CD4-positive, alpha-beta T cell treated with Interleukin-1 beta for 1 hour (primary cell): ENCODE measurements at regions not wholly inside any gene's neighbourhood (a gene's known extent, or its start where the extent isn't known, plus 50 kb on each side); places are given as distances from the start of the nearest gene placed in this dataset.
A peak's percentile ranks its signal among the peaks of the same experiment; 100 is the strongest.

Source experiments
- DNase-seq, 2 donors: peaks; one replicate each; pipeline ENCODE4 v3.0.0-alpha.2; 2020 to 2022

GRCh38 chr15:37720267-37720666 is 214.2 kb upstream of the TMCO5A start:
- DNase-seq = no peak

- DNase-seq = no peak
Measured at GRCh38 chr15:37731146-37731746, 203.2 kb upstream of the TMCO5A start.

- DNase-seq = no peak
Measured at GRCh38 chr15:37733628-37734027, 200.8 kb upstream of the TMCO5A start.

GRCh38 chr15:37740623-37741141 is 193.8 kb upstream of the TMCO5A start:
- DNase-seq = no peak

- no peak for DNase-seq
Measured at GRCh38 chr15:37743826-37744225, 190.6 kb upstream of the TMCO5A start.

- no peak for DNase-seq
Measured at GRCh38 chr15:37744521-37744920, 189.9 kb upstream of the TMCO5A start.

- DNase-seq = no peak
Measured at GRCh38 chr15:37751401-37751800, 183.0 kb upstream of the TMCO5A start.

GRCh38 chr15:37756407-37756806 is 178.0 kb upstream of the TMCO5A start:
- DNase-seq = no peak

GRCh38 chr15:37758412-37758811 is 176.0 kb upstream of the TMCO5A start:
- no peak for DNase-seq

- peak in 1 of 2 donors; percentile 17 for DNase-seq
Measured at GRCh38 chr15:37764733-37765191, 169.7 kb upstream of the TMCO5A start.

- DNase-seq = no peak
Measured at GRCh38 chr15:37765786-37766185, 168.7 kb upstream of the TMCO5A start.

GRCh38 chr15:37767841-37768455 is 166.5 kb upstream of the TMCO5A start:
- no peak for DNase-seq

GRCh38 chr15:37771465-37771864 is 163.0 kb upstream of the TMCO5A start:
- DNase-seq = no peak

- DNase-seq = no peak
Measured at GRCh38 chr15:37773111-37773860, 161.2 kb upstream of the TMCO5A start.

GRCh38 chr15:37774961-37775360 is 159.5 kb upstream of the TMCO5A start:
- no peak for DNase-seq

GRCh38 chr15:37777006-37777405 is 157.4 kb upstream of the TMCO5A start:
- DNase-seq = no peak

GRCh38 chr15:37783290-37783689 is 151.2 kb upstream of the TMCO5A start:
- DNase-seq = no peak

- no peak for DNase-seq
Measured at GRCh38 chr15:37788330-37788729, 146.1 kb upstream of the TMCO5A start.

- no peak for DNase-seq
Measured at GRCh38 chr15:37788767-37789396, 145.6 kb upstream of the TMCO5A start.

- no peak for DNase-seq
Measured at GRCh38 chr15:37789397-37789786, 145.0 kb upstream of the TMCO5A start.

GRCh38 chr15:37789881-37790280 is 144.6 kb upstream of the TMCO5A start:
- no peak for DNase-seq

GRCh38 chr15:37791693-37792092 is 142.7 kb upstream of the TMCO5A start:
- DNase-seq = no peak

- DNase-seq = no peak
Measured at GRCh38 chr15:37792351-37792750, 142.1 kb upstream of the TMCO5A start.
